GM18505 (cell line): ENCODE measurements at regions not wholly inside any gene's neighbourhood (a gene's known extent, or its start where the extent isn't known, plus 50 kb on each side); places are given as distances from the start of the nearest gene placed in this dataset.

ENCODE experiments used
- ATAC-seq: cut with Tn5 transposase; IDR thresholded peaks from one replicate; pipeline ENCODE4 v1.9.1; 2021; ENCODE audit not compliant: unreplicated experiment
- POLR2A ChIP-seq: IDR thresholded peaks from 4 replicates; pipeline ENCODE4 v1.6.1; 2011; ENCODE audit warnings: borderline replicate concordance; ENCODE audit not compliant: insufficient read depth, insufficient read length; ENCODE audit errors: extremely low read depth

DNA sequence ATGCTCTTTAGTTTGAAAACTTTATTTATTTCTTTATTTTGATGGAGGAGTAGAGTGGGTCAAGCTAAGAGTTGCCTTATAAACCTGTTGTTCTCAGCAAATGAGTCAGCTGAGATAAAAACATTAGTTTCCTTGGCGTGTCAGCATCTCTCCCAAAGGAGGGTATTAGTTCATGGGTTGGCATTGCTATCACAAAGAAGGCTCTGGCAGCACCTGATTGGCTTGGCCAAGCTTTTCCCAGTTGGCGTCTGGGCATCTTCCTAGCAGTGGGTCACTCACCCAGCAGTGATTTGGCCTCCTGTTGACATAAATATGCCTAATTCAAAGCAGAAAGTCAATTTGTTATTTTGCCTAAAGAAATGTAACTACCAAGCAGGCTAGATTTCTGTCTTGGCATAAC, 200.7 kb upstream of the TNP1 start:
- no peak for ATAC-seq
- TF ChIP-seq POLR2A: no peak

DNA sequence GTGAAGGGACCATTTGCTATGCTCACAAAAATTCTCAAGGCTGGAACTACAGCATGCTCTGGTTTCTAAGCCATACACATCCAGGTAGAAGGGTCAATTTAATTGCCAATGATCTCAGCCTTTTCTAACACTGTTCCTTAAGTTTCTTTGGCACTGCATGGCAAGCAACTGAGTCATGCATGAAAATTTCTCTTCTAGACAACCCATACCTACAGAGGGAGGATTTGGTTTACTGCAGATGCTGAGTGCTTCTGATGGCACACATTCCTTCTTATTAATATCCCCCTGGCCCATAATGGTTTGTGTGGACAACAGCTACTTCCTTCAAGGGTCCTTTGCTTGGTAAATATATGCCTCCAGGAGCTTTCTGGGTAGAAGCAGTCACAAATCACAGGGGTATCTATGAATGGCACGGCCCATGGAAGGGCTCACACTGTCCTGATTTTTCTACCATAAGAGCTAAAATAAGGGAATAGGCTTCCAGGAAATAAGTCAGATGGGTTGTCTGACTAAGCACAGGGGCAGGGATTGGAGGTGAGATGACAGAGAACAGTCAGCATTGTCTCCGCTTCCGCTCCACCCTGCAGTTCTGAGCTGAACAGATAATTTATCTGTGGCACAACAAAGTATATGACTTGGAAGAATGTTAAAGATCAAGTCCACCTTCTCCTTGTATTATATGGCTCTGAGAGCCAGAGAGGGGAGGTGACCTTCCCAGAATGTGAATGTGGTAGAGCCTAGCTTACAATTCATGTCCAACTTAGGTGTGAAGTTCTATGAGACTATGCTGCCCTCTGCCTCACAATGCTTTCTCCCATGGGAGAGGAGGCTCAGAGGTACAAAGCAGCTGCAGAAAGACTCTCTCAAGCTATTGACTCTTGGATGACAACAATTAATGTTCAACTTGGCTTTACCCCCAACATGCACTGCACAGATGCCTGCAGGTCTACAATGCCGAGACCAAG, 199.2 kb upstream of the TNP1 start:
- no peak for TF ChIP-seq POLR2A
- no peak for ATAC-seq

DNA sequence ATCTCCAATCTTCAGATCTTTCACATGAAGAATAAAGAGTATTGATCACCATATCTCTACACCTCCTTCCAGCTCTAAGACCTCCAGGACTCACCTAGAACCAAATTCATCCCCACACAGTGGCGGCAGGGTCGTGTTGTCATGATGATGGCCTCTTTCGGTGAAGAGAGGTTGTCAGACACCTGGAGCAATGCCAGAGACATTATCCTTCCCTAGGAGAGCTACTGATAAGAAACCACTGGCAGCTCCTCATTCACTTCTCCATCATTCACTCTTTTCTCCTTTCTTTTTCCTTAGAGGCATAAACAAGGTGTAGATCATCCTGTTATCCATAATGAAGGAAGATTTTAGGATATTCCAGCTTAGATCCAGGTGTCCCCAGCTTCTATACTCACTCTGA, 197.9 kb upstream of the TNP1 start:
- no peak for TF ChIP-seq POLR2A
- no peak for ATAC-seq

DNA sequence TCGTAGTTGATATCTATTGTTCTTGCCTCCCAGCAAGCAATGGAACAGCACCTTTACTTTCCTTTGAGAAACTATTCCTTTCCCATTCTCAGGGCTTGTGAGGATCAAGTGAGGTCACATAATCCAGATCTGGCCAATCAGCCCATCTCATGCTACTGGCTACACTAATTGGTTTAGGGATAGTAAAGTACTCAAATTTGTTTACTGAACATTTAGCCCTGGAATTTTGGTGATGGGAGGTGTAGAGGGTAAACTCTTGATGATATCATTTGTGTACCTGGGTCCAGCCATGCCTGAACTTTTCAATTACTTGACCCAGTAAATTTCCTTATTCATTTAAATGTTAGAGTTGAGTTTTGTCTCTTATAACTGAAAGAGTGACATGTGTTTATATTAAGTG, 195.8 kb upstream of the TNP1 start:
- ATAC-seq: no peak

DNA sequence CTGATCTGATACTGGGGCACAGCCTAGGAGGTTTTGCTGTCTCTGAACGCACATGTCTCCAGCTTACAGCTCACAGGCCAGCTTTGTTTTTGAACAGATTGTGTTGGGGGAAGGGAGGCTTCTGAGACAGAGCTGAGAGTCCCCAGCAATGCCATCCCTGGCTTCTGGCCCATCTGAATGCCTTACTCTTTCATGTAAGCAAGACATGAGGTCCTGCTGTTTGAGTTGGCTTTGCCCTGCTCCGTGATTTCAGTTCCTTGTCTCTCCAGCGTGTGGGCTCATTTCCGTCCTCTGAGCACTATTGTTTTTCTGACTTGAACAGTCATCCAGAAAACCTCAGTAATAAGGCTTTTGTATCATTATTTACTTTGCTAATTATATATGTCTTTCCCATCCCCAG, 194.9 kb upstream of the TNP1 start:
- no peak for TF ChIP-seq POLR2A
- no peak for ATAC-seq

More for the DNA sequence above, 195.8 kb upstream of the TNP1 start:
- no peak for TF ChIP-seq POLR2A

DNA sequence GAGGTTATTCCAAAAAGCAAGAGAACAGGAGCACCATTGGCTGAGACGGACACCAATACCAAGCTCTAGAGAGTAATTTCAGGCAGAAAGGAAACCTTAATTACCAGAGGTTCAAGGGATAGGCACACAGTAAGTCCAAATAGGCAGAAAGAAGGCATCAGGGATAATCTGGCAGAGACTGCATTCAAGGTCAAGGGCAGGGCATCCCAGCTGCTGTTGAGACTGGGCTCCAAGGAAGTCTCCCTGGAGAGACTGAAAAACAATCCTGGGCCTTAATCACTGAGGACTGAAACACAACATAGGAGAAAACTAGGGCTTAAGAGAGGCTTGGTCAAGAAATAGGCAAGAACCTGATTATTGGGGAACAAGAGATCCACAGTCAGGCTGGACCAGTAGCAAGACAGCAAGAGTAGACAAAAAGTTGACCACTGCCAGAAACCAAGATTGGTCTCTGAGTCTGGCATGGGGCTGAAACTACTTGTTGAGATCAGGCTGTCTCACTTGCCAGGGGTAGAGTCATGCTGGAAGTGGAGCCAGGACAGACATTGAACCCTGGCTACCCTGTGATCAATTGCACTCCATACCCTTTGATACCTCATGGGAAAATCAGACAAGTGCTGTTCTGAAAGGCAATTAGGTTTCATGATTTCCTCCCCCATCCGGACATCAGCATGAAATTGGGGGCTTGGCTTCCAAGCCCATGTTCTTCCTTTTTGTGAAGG, 193.2 kb upstream of the TNP1 start:
- TF ChIP-seq POLR2A: no peak
- no peak for ATAC-seq

DNA sequence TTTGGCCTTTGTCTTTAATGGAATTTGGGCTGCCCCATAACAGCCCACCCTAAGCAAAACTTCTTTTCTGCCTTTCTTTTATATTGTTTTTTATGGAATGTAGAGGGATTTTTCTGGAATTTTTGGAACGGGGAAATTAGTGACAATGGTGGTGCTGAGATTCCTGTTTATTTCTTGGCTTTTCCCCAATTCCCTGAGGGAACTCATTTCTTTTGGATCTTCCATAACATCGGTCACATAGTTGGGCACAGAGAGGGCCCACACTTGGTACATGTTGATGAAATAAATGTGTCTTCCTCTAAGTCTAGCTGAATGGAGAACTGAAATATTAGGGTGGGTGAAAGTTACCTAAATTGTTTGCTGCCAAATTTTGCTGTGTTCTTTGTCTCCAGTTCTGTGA, 191.6 kb upstream of the TNP1 start:
- no peak for TF ChIP-seq POLR2A

DNA sequence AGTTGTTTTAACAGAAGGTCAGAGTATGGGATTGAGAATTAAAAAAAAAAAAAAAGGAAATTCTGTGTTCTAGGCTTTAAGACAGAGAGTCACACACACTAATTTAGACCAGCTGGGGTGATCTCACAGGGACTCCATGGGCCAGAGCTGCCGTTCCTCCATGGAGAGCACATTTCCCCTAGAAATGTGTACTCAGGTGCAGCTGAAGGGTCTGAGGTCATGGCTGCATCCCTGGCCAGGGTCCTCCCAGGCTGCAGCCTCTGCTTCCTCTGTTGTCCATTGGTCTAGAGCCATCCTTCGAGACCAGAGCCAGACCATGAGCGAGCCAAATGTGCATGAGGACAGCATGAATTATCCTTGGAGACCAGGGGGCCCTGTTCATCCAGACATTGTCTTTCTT, 190.1 kb upstream of the TNP1 start:
- no peak for TF ChIP-seq POLR2A
- ATAC-seq: no peak

More for the DNA sequence above, 191.6 kb upstream of the TNP1 start:
- ATAC-seq: no peak

DNA sequence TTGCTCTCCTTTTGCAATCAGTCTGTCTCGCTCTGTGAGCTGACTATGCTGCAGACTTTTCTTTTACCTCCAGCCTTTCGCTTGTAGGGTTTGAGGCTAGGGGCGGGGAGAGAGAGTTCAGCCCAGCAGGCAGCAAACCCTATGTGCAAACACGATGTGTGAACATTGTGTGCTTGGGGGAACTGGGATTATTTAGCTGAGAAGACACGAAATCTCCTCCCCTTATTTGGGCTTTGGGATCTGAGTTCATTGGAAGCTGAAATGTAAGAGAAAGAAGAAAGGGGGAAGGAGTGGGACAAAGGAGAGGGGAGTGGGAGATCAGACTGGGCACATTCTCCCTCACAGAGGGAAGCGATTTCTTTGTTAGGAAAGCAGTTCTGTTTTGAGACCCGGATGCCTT, 189.6 kb upstream of the TNP1 start:
- no peak for ATAC-seq
- no peak for TF ChIP-seq POLR2A

DNA sequence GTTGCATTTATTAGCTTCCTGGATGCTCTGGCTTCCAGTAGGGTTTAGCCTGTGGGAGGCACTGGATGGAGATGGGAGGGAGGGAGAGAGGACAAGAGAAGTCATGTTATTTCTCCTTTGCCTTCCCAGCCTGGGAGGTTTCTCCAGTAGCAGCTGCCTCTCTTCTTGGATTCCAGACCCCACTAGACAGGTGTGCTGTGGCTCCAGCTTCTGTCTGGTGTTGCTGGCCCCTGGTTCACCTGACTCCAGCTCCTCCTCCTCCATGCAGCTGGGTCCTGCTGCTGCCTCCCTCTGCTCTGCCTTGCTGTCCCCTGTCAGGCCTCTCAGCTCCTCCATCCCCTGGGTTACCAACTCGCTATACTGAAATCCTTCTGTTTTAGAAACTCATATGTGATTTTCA, 188.9 kb upstream of the TNP1 start:
- no peak for ATAC-seq
- no peak for TF ChIP-seq POLR2A

DNA sequence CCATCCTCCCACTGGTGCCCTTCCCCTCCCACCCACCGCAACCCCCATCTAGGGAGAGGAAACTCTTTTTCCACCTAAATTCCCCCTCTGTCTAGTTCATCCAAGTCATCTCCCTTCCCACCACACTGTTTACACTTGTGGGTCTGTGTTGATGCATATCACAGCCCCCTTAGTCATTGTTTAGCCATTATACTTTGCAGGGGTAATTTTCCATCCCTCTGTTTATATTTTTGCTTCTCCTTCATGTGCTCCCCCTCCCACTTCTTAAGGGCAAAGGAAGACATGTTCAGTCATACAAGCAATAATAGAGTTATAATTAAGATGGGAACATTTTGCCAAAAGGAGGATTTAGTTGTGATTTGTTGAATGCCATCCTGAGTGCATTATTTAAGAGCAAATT, 187.8 kb upstream of the TNP1 start:
- TF ChIP-seq POLR2A: no peak
- no peak for ATAC-seq

DNA sequence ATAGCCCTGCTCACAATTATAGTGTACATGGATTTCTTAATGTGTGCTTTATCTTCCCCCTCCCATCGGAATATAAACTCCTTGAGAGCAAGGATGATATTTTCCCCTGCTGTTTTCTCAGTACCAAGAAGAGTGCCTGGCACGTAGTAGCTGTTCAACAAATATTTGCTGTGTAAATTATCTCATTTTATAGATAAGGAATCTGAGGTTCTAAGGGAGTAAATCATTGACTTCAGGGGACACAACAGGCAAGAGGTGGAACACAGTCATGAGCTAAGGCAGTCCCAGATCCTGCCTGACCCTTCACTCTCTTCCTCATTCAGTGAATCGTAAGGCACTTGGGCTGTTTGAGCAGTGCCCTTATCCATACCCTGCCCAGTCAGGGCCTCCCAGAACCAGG, 187.3 kb upstream of the TNP1 start:
- ATAC-seq: no peak
- TF ChIP-seq POLR2A: no peak

DNA sequence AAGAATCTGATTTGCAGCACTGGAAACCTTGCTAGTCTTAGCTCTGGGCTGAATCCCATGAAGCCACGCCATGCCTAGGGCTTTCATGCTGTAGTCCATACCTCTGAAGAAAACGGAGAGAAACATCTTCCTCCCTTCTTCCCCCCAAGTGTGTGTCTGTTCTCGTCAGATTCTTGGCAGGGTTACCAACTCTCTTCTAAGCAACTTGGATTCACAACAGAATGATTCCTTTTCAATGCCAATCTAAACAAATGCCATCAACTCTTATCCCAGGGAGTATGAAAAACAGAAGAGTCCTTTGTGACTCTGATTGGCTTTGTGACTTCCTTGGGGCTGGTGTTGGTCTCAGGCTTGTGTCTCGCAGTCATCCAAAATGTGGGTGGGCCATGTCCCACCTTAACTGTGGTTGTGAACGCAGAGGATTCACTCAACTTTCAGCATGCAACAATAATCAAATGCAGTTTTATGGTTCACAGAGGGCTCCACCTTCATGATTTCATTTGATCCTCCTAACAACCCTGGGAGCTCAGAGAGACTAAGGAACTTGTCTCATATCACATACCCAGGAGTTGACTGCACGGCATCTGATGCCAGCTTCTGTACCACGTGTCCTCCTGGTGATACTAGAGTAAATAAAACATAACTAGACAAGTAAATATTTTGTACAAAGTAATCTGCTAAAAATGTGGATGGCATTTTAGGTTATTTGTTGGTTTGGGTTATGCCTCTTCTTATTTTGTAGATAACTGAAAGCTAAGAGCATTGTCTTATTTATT, 186.0 kb upstream of the TNP1 start:
- no peak for TF ChIP-seq POLR2A
- no peak for ATAC-seq
